Neuronal stem cell (in vitro differentiated cells): ENCODE measurements at regions not wholly inside any gene's neighbourhood (a gene's known extent, or its start where the extent isn't known, plus 50 kb on each side); places are given as distances from the start of the nearest gene placed in this dataset.

ENCODE experiments used
- DNase-seq: peaks from one replicate; pipeline ENCODE4 v3.0.0-alpha.2; 2013; ENCODE audit warnings: low spot score
- H2AFZ ChIP-seq: one replicate; pipeline ENCODE4 v1.6.1; 2013; ENCODE audit warnings: mild to moderate bottlenecking, low read length, inconsistent platforms
- H2AK5ac ChIP-seq: 2 replicates; pipeline ENCODE4 v1.6.1; 2013; ENCODE audit warnings: low read depth, mild to moderate bottlenecking, inconsistent platforms, low read length, moderate library complexity, mixed read lengths
- H2BK120ac ChIP-seq: 2 replicates; pipeline ENCODE4 v1.6.1; 2013; ENCODE audit warnings: low read depth, mild to moderate bottlenecking, inconsistent platforms, low read length, moderate library complexity, mixed read lengths
- H2BK12ac ChIP-seq: one replicate; pipeline ENCODE4 v1.6.1; 2013; ENCODE audit warnings: low read length, inconsistent platforms
- H2BK15ac ChIP-seq: 2 replicates; pipeline ENCODE4 v1.6.1; 2013; ENCODE audit warnings: mild to moderate bottlenecking, low read length, inconsistent platforms, mixed read lengths
- H2BK5ac ChIP-seq: one replicate; pipeline ENCODE4 v1.6.1; 2013; ENCODE audit warnings: inconsistent platforms, mild to moderate bottlenecking, low read length, moderate library complexity
- H3K14ac ChIP-seq: one replicate; pipeline ENCODE4 v1.6.1; 2013; ENCODE audit warnings: low read length, inconsistent platforms
- H3K18ac ChIP-seq: 2 replicates; pipeline ENCODE4 v1.6.1; 2013; ENCODE audit warnings: low read length, inconsistent platforms
- H3K23ac ChIP-seq: 2 replicates; pipeline ENCODE4 v1.6.1; 2013; ENCODE audit warnings: low read depth, mild to moderate bottlenecking, mixed read lengths, low read length, inconsistent platforms; ENCODE audit not compliant: poor library complexity
- H3K27ac ChIP-seq: replicated peaks from 3 replicates; pipeline ENCODE4 v1.5.1; 2013; ENCODE audit warnings: low read length, inconsistent platforms
- H3K27me3 ChIP-seq, 3 experiments: 2 replicates each; pipeline ENCODE4 v1.6.1; 2013; ENCODE audit warnings: low read length in 3 of 3, mild to moderate bottlenecking in 2 of 3, inconsistent platforms in 1 of 3, low read depth in 1 of 3, mixed read lengths in 1 of 3, moderate library complexity in 1 of 3; ENCODE audit not compliant: control insufficient read depth in 3 of 3, insufficient read depth in 3 of 3
- H3K36me3 ChIP-seq, 2 donors: replicated peaks in 1 of 2; 2 replicates each; pipeline ENCODE4 v1.6.1; 2013; ENCODE audit warnings: low read length in 2 of 2; ENCODE audit not compliant: control insufficient read depth in 2 of 2, insufficient read depth in 2 of 2
- H3K4ac ChIP-seq: 2 replicates; pipeline ENCODE4 v1.6.1; 2013; ENCODE audit warnings: inconsistent platforms, mild to moderate bottlenecking, low read length, moderate library complexity
- H3K4me1 ChIP-seq, 2 donors: 1 replicate in 1 of 2; 2 replicates in 1 of 2; pipeline ENCODE4 v1.6.1; 2013; ENCODE audit warnings: low read length in 2 of 2, low read depth in 1 of 2; ENCODE audit not compliant: control insufficient read depth in 2 of 2, insufficient read depth in 1 of 2
- H3K4me2 ChIP-seq: one replicate; pipeline ENCODE4 v1.6.1; 2013; ENCODE audit warnings: mild to moderate bottlenecking, low read length, inconsistent platforms; ENCODE audit not compliant: insufficient read depth, poor library complexity, severe bottlenecking
- H3K4me3 ChIP-seq, 2 donors: 2 replicates each; pipeline ENCODE4 v1.5.1; 2013; ENCODE audit warnings: low read length in 2 of 2, mild to moderate bottlenecking in 2 of 2, inconsistent platforms in 1 of 2, moderate library complexity in 1 of 2
- H3K79me1 ChIP-seq: one replicate; pipeline ENCODE4 v1.6.1; 2013; ENCODE audit warnings: low read depth, mild to moderate bottlenecking, inconsistent platforms, low read length, moderate library complexity
- H3K9ac ChIP-seq: one replicate; pipeline ENCODE4 v1.6.1; 2013; ENCODE audit warnings: mild to moderate bottlenecking, low read depth, low read length, inconsistent platforms; ENCODE audit not compliant: poor library complexity
- H3K9me3 ChIP-seq, 2 donors: replicated peaks in 1 of 2; 2 replicates each; pipeline versions ENCODE3 to v1.6.1; 2013; ENCODE audit warnings: low read length in 2 of 2, mild to moderate bottlenecking in 2 of 2, inconsistent platforms in 1 of 2, low read depth in 1 of 2, mixed read lengths in 1 of 2, moderate library complexity in 1 of 2; ENCODE audit not compliant: control insufficient read depth in 2 of 2, insufficient read depth in 1 of 2
- H4K8ac ChIP-seq: one replicate; pipeline ENCODE4 v1.6.1; 2013; ENCODE audit warnings: low read depth, mild to moderate bottlenecking, inconsistent platforms, low read length, moderate library complexity
- H4K91ac ChIP-seq: one replicate; pipeline ENCODE4 v1.6.1; 2013; ENCODE audit warnings: low read length, low read depth, mild to moderate bottlenecking, inconsistent platforms; ENCODE audit not compliant: poor library complexity
- WGBS, 2 donors: extraction: QIAGEN DNeasy Blood & Tissue Kit; methylation state at CpG; one replicate each; pipeline ENCODE4 v1.1.7; 2013; ENCODE audit warnings: missing lambda C conversion rate in 2 of 2, mixed read lengths in 1 of 2; ENCODE audit not compliant: insufficient read length in 2 of 2, insufficient replicate concordance in 1 of 2; ENCODE audit errors: extremely low coverage in 2 of 2; 5-methylcytosine and 5-hydroxymethylcytosine counted together

DNA sequence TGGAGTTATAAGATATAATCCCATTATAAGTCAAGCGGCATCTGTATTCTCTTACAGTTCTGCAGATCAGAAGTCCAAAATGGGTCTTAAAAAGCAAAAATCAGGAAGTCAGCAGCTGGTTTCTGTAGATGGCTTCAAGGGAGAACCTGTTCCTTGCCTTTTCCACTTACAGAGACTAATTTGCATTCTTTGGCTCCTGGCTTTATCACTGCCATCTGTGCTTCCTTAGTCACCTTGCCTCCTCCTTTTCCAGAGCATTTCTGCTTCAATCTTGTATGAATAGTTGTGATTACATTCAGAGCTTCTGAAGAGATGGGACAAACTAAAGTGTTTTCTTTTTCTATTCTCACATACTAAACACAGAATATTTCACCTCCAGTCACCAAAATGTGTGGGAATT, 647.3 kb upstream of the GRAMD2B start:
- H2AFZ ChIP-seq, result no peak overlapping the region
- H3K79me1 ChIP-seq, result no peaks in the 10 kb centered on the region
- H3K9me3 ChIP-seq, result no peaks in the 10 kb centered on the region
- H2BK15ac ChIP-seq, result no peak overlapping the region
- no peak overlapping the region for H4K8ac ChIP-seq
- no peaks in the 10 kb centered on the region for H3K36me3 ChIP-seq
- no peak overlapping the region for H3K4me2 ChIP-seq
- no CpG with 5 or more reads among the region's 1 CpG for WGBS, 2 donors
- H3K18ac ChIP-seq, result no peak overlapping the region
- H3K4me1 ChIP-seq, result peaks cover 0 to 7% of the 10 kb centered on the region in 2 donors
- H2AK5ac ChIP-seq, result no peak overlapping the region
- H2BK12ac ChIP-seq, result no peak overlapping the region
- H3K9ac ChIP-seq, result no peak overlapping the region
- H3K4me3 ChIP-seq, result no peak overlapping the region
- H3K23ac ChIP-seq, result no peak overlapping the region
- H2BK5ac ChIP-seq, result no peak overlapping the region
- no peak overlapping the region for H2BK120ac ChIP-seq
- no peaks in the 10 kb centered on the region for H3K27me3 ChIP-seq
- no peak overlapping the region for H3K27ac ChIP-seq
- no peak for DNase-seq
- no peak overlapping the region for H4K91ac ChIP-seq
- H3K14ac ChIP-seq, result no peak overlapping the region
- no peak overlapping the region for H3K4ac ChIP-seq

DNA sequence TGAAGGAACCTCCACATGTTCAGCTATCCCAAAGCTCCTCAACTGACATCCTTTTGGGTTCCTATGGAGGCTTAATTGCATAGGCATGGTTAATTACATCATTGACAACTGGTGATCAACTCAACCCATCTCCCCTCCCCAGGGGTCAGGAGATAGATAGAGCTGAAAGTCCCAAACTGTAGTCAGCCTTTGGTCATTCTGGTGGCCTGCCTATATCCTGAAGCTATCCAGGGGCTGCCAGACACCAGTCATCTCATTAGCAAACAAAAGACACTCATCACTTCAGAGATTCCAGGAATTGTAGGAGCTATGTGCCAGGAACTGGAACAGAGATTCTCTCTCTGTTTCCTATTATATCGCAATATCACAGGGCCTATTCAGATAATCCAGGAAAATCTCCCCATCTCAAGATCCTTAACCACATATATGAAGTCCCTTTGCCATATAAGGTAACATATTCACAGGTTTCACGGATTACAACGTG, 646.5 kb upstream of the GRAMD2B start:
- Histone ChIP-seq H2AK5ac (no peak overlapping the region), H3K79me1 (no peaks in the 10 kb centered on the region), H2BK15ac (no peak overlapping the region), H4K91ac (no peak overlapping the region), H2BK12ac (no peak overlapping the region), H3K9ac (no peak overlapping the region), H3K27me3 (no peaks in the 10 kb centered on the region), H3K4me1 (peaks cover 0 to 7% of the 10 kb centered on the region in 2 donors), H3K4me3 (no peak overlapping the region), H3K23ac (no peak overlapping the region), H3K18ac (no peak overlapping the region), H4K8ac (no peak overlapping the region), H3K14ac (no peak overlapping the region), H3K9me3 (no peaks in the 10 kb centered on the region), H2BK120ac (no peak overlapping the region), H3K4ac (no peak overlapping the region), H3K4me2 (no peak overlapping the region), H2BK5ac (no peak overlapping the region), H3K36me3 (no peaks in the 10 kb centered on the region), H3K27ac (no peak overlapping the region), H2AFZ (no peak overlapping the region)
- DNase-seq, result no peak
- WGBS, 2 donors, result no CpG with 5 or more reads among the region's 3 CpGs

DNA sequence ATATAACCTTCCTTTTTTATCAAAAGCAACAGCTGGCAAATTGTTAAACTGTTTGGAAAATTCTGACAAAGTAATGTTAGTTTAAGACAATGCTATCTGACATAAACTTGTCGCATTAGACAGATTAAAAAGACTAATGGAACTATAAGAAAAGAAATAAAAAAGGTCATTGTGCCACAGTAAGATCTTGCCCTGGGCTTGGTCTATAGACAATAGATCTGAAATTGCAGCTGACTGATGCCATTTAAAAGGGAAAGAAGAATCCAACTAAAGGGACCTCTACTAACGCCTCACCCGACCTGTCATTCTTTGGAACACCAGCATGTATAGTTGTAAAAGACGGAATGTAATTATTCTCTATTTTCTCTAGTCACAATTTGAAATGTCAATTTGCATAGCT, 644.4 kb upstream of the GRAMD2B start:
- Histone ChIP-seq H3K4me3 (no peak overlapping the region), H2BK15ac (no peak overlapping the region), H3K4ac (no peak overlapping the region), H3K23ac (no peak overlapping the region), H3K4me1 (peaks cover 0 to 7% of the 10 kb centered on the region in 2 donors), H3K14ac (no peak overlapping the region), H3K36me3 (no peaks in the 10 kb centered on the region), H3K79me1 (no peaks in the 10 kb centered on the region), H3K9ac (no peak overlapping the region), H3K18ac (no peak overlapping the region), H2BK5ac (no peak overlapping the region), H4K8ac (no peak overlapping the region), H3K4me2 (no peak overlapping the region), H2BK12ac (no peak overlapping the region), H3K27me3 (no peaks in the 10 kb centered on the region), H3K9me3 (peaks cover 0 to 2% of the 10 kb centered on the region in 2 donors), H2AK5ac (no peak overlapping the region), H2BK120ac (no peak overlapping the region), H3K27ac (no peak overlapping the region), H4K91ac (no peak overlapping the region), H2AFZ (no peak overlapping the region)
- no CpG with 5 or more reads among the region's 4 CpGs for WGBS, 2 donors
- peak; percentile 3 for DNase-seq

DNA sequence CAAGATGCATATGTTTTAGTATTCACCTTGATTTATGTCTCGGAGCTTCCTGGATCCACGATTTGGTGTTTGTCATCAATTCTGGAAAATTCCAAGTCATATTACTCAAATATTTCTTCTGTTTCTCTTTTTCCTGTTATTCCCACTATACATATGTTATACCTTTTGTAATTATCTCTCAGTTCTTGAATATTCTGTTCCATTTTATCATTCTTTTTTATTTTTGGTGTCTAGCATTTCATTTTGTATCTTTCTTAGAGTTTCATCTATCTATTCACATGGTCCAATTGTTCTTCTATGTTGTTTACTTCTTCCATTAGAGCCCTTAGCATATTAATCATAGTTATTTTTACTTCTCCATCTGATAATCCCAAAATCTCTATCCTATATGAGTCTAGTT, 637.8 kb upstream of the GRAMD2B start:
- H3K79me1 ChIP-seq, result no peaks in the 10 kb centered on the region
- no CpG with 5 or more reads among the region's 2 CpGs for WGBS, 2 donors
- H3K18ac ChIP-seq, result no peak overlapping the region
- no peak overlapping the region for H3K4ac ChIP-seq
- peaks cover 0 to 2% of the 10 kb centered on the region in 2 donors for H3K9me3 ChIP-seq
- no peak overlapping the region for H2BK120ac ChIP-seq
- no peak overlapping the region for H2BK12ac ChIP-seq
- H3K36me3 ChIP-seq, result no peaks in the 10 kb centered on the region
- H3K4me2 ChIP-seq, result no peak overlapping the region
- H3K4me1 ChIP-seq, result no peaks in the 10 kb centered on the region
- no peak overlapping the region for H2AK5ac ChIP-seq
- DNase-seq, result no peak
- no peaks in the 10 kb centered on the region for H3K27me3 ChIP-seq
- no peak overlapping the region for H4K91ac ChIP-seq
- no peak overlapping the region for H3K4me3 ChIP-seq
- H3K14ac ChIP-seq, result no peak overlapping the region
- H3K27ac ChIP-seq, result no peak overlapping the region
- H4K8ac ChIP-seq, result no peak overlapping the region
- no peak overlapping the region for H2BK5ac ChIP-seq
- H3K9ac ChIP-seq, result no peak overlapping the region
- no peak overlapping the region for H3K23ac ChIP-seq
- no peak overlapping the region for H2AFZ ChIP-seq
- no peak overlapping the region for H2BK15ac ChIP-seq
